ENCODE measurements at regions not wholly inside any gene's neighbourhood (a gene's known extent, or its start where the extent isn't known, plus 50 kb on each side); places are given as distances from the start of the nearest gene placed in this dataset.
"Not testable (repeated sequence)": the region's sequence is repeated elsewhere in the genome, so short reads cannot be mapped to it uniquely, and the experiment has no call there.

DNA sequence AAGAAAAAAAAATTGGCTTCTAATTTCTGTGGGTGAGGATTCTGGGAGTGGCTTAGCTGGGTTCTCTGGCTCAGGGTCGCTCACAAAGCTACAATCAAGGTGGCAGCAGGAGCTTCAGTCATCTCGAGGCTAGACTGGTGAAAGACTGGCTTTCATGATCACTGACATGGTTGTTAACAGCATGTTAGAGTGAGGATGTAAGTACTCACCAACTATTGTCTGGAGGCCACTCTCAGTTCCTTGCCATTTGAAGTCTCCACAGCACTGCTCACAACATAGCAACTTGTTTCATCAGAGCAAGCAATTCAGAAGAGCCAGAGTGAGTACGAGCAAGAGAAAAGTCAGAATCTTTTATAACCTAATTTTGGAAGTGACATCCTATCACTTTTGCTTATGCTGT is 145.7 kb upstream of the PRSS16 start:
- WGBS (ENCODE audit: insufficient coverage, low lambda C conversion rate) = no CpG with 5 or more reads among the region's 3 CpGs
- Histone ChIP-seq H3K27me3 (ENCODE audit: control insufficient read depth, insufficient read depth, low read length) (peaks cover 14% of the 10 kb centered on the region), H3K9me3 (ENCODE audit: control insufficient read depth, low read depth, low read length) (peaks cover 5% of the 10 kb centered on the region), H3K4me1 (ENCODE audit: control insufficient read depth, insufficient read depth, low read length) (peaks cover 3% of the 10 kb centered on the region), H3K4me3 (ENCODE audit: low read length) (no peak overlapping the region), H3K27ac (ENCODE audit: low read length) (no peak overlapping the region), H3K36me3 (ENCODE audit: control insufficient read depth, insufficient read depth, low read length) (no peaks in the 10 kb centered on the region)
- DNase-seq = no peak

DNA sequence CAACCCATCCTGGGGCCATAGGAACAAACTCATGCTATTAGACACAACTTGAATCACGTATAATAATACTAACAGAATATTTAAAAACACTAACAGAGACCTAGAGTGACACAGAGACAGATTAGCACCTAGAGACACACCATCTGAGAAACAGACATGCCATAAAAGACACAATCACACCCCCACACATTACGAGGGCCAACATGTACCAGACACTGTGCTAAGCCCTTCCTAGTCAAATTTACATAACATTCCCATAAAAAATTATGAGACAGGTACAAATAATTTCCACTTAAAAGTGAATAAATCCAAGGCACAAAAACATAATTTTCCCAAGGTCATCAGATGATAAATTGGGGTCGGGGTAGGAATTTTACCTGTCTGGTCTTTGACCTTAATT is 141.1 kb upstream of the PRSS16 start:
- Histone ChIP-seq H3K27ac (ENCODE audit: low read length) (no peak overlapping the region), H3K9me3 (ENCODE audit: control insufficient read depth, low read depth, low read length) (peaks cover 2% of the 10 kb centered on the region), H3K27me3 (ENCODE audit: control insufficient read depth, insufficient read depth, low read length) (no peaks in the 10 kb centered on the region), H3K4me3 (ENCODE audit: low read length) (no peak overlapping the region), H3K36me3 (ENCODE audit: control insufficient read depth, insufficient read depth, low read length) (no peaks in the 10 kb centered on the region), H3K4me1 (ENCODE audit: control insufficient read depth, insufficient read depth, low read length) (no peaks in the 10 kb centered on the region)
- 100% methylated on average over 1 of the region's 3 CpGs for WGBS (ENCODE audit: insufficient coverage, low lambda C conversion rate)
- no peak for DNase-seq

DNA sequence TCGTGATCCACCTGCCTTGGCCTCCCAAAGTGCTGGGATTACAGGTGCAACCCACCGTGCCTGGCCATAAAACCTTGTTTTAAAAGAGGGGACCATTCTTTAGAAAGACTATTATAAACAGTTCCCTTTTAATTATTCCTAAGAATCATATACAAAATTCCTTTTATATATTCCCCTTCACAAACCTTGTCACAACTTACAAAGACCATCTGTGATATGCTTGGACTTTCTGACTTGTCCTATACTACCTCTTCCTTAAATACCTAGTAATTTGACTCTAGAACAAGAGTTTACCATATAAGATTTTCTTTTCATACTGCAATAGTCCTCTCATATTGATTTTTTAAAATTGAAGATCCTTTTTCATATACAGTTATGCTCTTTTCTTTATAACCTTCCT is 135.8 kb upstream of the PRSS16 start:
- no peaks in the 10 kb centered on the region for H3K4me1 ChIP-seq (ENCODE audit: control insufficient read depth, insufficient read depth, low read length)
- WGBS (ENCODE audit: insufficient coverage, low lambda C conversion rate) = no CpG with 5 or more reads among the region's 2 CpGs
- H3K27me3 ChIP-seq (ENCODE audit: control insufficient read depth, insufficient read depth, low read length) = no peaks in the 10 kb centered on the region
- peaks cover 5% of the 10 kb centered on the region for H3K9me3 ChIP-seq (ENCODE audit: control insufficient read depth, low read depth, low read length)
- no peak overlapping the region for H3K27ac ChIP-seq (ENCODE audit: low read length)
- DNase-seq = no peak
- H3K36me3 ChIP-seq (ENCODE audit: control insufficient read depth, insufficient read depth, low read length) = no peaks in the 10 kb centered on the region
- H3K4me3 ChIP-seq (ENCODE audit: low read length) = no peak overlapping the region

DNA sequence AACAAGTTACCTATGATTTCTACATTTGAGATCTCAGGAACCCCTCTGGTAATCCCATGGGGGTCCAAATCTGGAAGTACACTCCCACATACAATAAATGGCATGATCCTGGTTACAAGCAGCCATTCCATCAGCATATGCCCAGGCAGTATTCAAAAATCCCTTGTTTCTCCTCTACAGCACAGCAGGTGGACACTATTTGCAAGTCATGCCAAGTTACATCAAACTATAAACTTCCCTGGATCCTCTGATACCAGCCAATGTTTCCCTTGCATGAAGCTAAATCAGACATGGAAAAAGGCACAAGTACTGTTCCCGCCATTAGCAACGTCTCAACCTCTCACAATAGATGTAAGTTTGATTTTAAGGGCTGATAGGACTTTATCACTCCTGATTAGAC is 134.5 kb upstream of the PRSS16 start:
- no peak overlapping the region for H3K4me3 ChIP-seq (ENCODE audit: low read length)
- H3K27me3 ChIP-seq (ENCODE audit: control insufficient read depth, insufficient read depth, low read length) = no peaks in the 10 kb centered on the region
- H3K4me1 ChIP-seq (ENCODE audit: control insufficient read depth, insufficient read depth, low read length) = no peaks in the 10 kb centered on the region
- DNase-seq = no peak
- H3K27ac ChIP-seq (ENCODE audit: low read length) = no peak overlapping the region
- no peaks in the 10 kb centered on the region for H3K36me3 ChIP-seq (ENCODE audit: control insufficient read depth, insufficient read depth, low read length)
- 100% methylated on average over 2 of the region's 2 CpGs for WGBS (ENCODE audit: insufficient coverage, low lambda C conversion rate)
- H3K9me3 ChIP-seq (ENCODE audit: control insufficient read depth, low read depth, low read length) = peaks cover 5% of the 10 kb centered on the region

DNA sequence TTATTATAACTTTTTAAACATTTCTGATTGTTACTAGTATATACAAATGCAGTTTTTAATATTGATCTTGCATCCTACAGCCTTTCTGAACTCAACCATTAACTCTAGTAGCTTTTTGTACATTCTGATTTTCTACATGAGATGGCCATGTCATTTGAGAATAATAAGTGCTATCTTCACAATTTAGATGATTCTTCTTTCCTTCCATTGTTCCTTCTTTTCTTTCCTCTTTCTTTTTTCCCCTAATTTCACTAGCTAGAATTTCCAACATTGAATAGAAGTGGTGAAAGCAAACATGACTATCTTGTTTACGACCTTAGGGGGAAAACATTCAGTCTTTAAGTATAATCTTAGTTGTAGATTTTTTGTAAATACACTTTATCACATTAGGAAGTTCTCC is 128.2 kb upstream of the PRSS16 start:
- H3K4me1 ChIP-seq (ENCODE audit: control insufficient read depth, insufficient read depth, low read length) = no peaks in the 10 kb centered on the region
- 83% methylated on average over 1 of the region's 1 CpG for WGBS (ENCODE audit: insufficient coverage, low lambda C conversion rate)
- no peaks in the 10 kb centered on the region for H3K27me3 ChIP-seq (ENCODE audit: control insufficient read depth, insufficient read depth, low read length)
- no peak overlapping the region for H3K27ac ChIP-seq (ENCODE audit: low read length)
- H3K9me3 ChIP-seq (ENCODE audit: control insufficient read depth, low read depth, low read length) = no peaks in the 10 kb centered on the region
- DNase-seq = no peak
- H3K4me3 ChIP-seq (ENCODE audit: low read length) = no peak overlapping the region
- no peaks in the 10 kb centered on the region for H3K36me3 ChIP-seq (ENCODE audit: control insufficient read depth, insufficient read depth, low read length)

DNA sequence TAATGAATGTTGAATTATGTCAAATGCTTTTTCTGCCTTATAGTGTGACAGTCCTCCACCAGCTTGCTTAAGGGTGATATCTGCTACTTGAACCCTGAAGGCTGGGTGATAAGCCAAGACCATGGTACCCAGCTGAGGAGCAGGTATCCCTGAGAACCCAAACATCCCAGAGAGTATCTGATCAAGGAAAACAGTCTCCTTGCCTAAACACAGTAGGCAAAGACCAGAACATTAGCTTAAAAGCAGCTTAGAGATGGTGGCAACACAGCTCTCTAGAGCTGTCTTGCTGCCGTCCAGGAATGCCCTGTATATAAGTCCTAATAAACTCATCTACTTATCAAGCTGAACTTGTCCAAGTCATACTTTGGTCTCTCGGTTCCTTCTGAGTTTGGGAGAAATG is 127.7 kb upstream of the PRSS16 start:
- Histone ChIP-seq H3K27ac (ENCODE audit: low read length) (no peak overlapping the region), H3K4me3 (ENCODE audit: low read length) (no peak overlapping the region), H3K9me3 (ENCODE audit: control insufficient read depth, low read depth, low read length) (no peaks in the 10 kb centered on the region), H3K4me1 (ENCODE audit: control insufficient read depth, insufficient read depth, low read length) (no peaks in the 10 kb centered on the region), H3K36me3 (ENCODE audit: control insufficient read depth, insufficient read depth, low read length) (no peaks in the 10 kb centered on the region), H3K27me3 (ENCODE audit: control insufficient read depth, insufficient read depth, low read length) (no peaks in the 10 kb centered on the region)
- no peak for DNase-seq
- WGBS (ENCODE audit: insufficient coverage, low lambda C conversion rate) = 100% methylated on average over 1 of the region's 2 CpGs

DNA sequence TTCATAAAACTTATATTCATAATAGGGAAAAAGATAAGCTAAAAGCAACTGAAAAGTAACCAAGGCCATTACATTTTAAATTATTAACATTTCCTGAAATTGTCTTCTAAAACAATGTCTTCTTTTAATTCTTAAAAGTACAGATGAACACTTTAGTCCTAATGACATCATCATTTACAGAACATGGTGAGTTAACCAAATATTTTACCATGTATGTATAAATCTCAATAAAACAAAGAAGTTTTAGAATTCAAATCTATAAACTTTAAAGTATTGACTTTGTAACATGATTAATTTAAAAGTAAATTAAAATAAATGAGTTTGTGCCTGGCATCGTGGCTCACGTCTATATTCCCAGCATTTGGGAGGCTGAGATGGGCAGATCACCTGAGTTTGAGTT is 125.9 kb upstream of the PRSS16 start:
- H3K4me1 ChIP-seq (ENCODE audit: control insufficient read depth, insufficient read depth, low read length) = no peaks in the 10 kb centered on the region
- no peaks in the 10 kb centered on the region for H3K36me3 ChIP-seq (ENCODE audit: control insufficient read depth, insufficient read depth, low read length)
- no peak for DNase-seq
- no peaks in the 10 kb centered on the region for H3K9me3 ChIP-seq (ENCODE audit: control insufficient read depth, low read depth, low read length)
- H3K27ac ChIP-seq (ENCODE audit: low read length) = no peak overlapping the region
- WGBS (ENCODE audit: insufficient coverage, low lambda C conversion rate) = 100% methylated on average over 2 of the region's 2 CpGs
- no peaks in the 10 kb centered on the region for H3K27me3 ChIP-seq (ENCODE audit: control insufficient read depth, insufficient read depth, low read length)
- H3K4me3 ChIP-seq (ENCODE audit: low read length) = no peak overlapping the region

DNA sequence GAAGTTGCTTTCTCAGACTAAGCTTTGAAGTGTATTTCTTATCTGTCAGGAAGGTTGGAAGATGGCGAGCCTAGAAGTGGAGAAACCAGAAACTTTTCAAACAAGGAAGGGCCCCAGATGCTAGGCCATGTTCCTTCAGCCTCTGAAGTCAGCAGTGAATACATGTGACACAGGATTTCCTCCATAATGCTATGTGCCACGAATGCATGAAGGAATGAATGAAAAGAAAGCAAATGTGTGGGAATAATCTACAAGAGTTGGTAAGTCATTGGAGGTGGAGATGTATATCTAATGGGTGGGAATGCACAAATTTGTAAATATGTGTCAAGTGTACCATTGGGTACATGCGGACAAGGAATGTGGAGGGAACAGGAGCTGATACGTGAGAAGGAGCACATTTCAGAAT is 123.2 kb upstream of the PRSS16 start:
- Histone ChIP-seq H3K36me3 (ENCODE audit: control insufficient read depth, insufficient read depth, low read length) (no peaks in the 10 kb centered on the region), H3K27me3 (ENCODE audit: control insufficient read depth, insufficient read depth, low read length) (no peaks in the 10 kb centered on the region), H3K4me3 (ENCODE audit: low read length) (no peak overlapping the region), H3K27ac (ENCODE audit: low read length) (no peak overlapping the region), H3K4me1 (ENCODE audit: control insufficient read depth, insufficient read depth, low read length) (peaks cover 3% of the 10 kb centered on the region), H3K9me3 (ENCODE audit: control insufficient read depth, low read depth, low read length) (no peaks in the 10 kb centered on the region)
- DNase-seq = no peak
- whole genome bisulfite sequencing (ENCODE audit: insufficient coverage, low lambda C conversion rate) = 83% methylated on average over 4 of the region's 4 CpGs

DNA sequence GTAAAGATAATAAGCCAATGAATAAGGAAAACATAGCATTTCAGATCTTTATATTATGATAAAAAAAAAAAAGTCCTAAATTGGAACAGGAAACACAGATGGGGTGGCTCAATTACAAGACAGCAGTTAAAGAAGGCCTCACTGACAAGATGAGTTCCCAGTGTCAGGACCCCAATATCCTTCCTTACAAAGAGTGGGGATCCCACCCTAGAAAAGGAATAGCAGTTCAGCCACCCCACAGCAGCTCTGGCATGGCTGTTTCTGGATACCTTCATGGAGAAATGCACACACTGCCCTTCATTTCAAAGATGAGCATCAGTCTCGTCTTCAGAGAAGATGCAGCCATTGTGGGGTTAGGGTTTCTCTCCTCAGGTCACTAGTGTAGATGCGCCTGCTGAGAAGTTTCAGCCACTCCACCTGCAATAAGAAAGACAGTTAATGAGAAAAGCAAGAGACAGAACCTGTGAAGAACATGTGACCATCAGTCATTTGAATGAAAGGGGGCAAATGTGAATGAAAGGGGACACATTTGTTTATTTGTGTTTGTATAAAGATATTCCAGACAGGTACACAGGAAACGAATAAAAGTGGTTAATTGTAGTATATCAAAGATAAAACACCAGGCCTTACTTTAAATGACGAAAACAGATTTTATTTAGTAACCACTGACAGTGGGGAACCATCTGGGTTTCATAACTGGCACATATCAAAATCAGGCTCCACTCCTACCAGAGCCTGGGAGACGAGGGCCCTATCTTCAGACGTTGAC is 121.3 kb upstream of the PRSS16 start:
- Histone ChIP-seq H3K36me3 (ENCODE audit: control insufficient read depth, insufficient read depth, low read length) (no peaks in the 10 kb centered on the region), H3K4me1 (ENCODE audit: control insufficient read depth, insufficient read depth, low read length) (peaks cover 6% of the 10 kb centered on the region), H3K4me3 (ENCODE audit: low read length) (no peak overlapping the region), H3K9me3 (ENCODE audit: control insufficient read depth, low read depth, low read length) (no peaks in the 10 kb centered on the region), H3K27ac (ENCODE audit: low read length) (no peak overlapping the region), H3K27me3 (ENCODE audit: control insufficient read depth, insufficient read depth, low read length) (no peaks in the 10 kb centered on the region)
- no peak for DNase-seq
- 100% methylated on average over 2 of the region's 6 CpGs for WGBS (ENCODE audit: insufficient coverage, low lambda C conversion rate)

DNA sequence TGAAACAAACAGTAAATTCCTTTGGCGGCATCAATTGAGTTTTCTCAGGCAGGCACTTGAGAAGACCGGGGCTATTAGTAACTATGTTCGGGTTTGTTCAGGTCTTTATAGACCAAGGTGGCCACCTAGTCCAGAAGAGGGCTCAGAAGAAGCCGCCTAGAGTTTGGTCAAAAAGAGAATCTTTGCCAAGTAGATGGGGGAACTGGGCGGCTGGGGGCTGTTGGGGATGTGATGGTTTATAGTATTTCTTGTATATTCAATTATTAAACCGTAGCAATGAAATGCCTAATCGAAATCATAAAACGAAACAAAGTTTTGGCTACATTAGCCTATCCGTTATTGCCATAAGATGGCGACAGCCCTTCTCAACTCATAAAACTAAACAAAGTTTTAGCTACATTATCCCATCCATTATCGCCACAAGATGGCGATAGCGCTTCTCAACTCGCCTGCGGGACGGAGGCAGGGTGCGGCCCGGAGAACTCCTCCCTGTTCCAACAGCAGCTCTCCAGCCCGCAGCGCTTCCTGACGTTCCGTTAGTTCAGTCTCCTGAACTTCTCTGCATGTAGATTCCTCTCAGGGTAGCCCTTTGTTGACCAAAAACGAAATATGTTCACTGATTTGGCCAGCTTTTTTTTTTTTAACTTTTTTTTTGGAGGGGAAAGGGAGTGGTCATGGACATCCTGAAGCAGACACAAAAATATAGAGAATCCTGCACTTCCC is 120.5 kb upstream of the PRSS16 start:
- H3K9me3 ChIP-seq (ENCODE audit: control insufficient read depth, low read depth, low read length) = no peaks in the 10 kb centered on the region
- no peaks in the 10 kb centered on the region for H3K27me3 ChIP-seq (ENCODE audit: control insufficient read depth, insufficient read depth, low read length)
- DNase-seq = peak; percentile 90 to 93
- H3K4me1 ChIP-seq (ENCODE audit: control insufficient read depth, insufficient read depth, low read length) = peaks cover 6% of the 10 kb centered on the region
- no peaks in the 10 kb centered on the region for H3K36me3 ChIP-seq (ENCODE audit: control insufficient read depth, insufficient read depth, low read length)
- H3K27ac ChIP-seq (ENCODE audit: low read length) = no peak overlapping the region
- no CpG with 5 or more reads among the region's 23 CpGs for WGBS (ENCODE audit: insufficient coverage, low lambda C conversion rate)
- peak overlapping the region; percentile 27 for H3K4me3 ChIP-seq (ENCODE audit: low read length)

DNA sequence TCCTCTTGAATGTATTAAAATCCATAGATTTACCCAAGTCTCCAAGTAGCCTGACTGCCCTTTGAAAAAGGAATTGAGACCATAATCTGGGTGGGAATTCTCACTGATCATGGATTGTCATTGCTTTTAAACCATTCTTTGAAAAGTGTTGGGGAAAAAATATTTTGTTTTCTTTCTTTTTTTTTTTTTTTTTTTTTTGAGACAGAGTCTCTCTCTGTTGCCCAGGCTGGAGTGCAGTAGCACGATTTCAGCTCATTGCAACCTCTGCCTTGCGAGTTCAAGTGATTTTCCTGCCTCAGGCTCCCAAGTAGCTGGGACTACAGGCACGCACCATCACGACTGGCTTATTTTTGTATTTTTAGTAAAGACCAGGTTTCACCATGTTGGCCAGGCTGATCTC is 119.6 kb upstream of the PRSS16 start:
- H3K36me3 ChIP-seq (ENCODE audit: control insufficient read depth, insufficient read depth, low read length); H3K4me1 ChIP-seq (ENCODE audit: control insufficient read depth, insufficient read depth, low read length); H3K4me3 ChIP-seq (ENCODE audit: low read length); H3K27ac ChIP-seq (ENCODE audit: low read length); H3K9me3 ChIP-seq (ENCODE audit: control insufficient read depth, low read depth, low read length); H3K27me3 ChIP-seq (ENCODE audit: control insufficient read depth, insufficient read depth, low read length); DNase-seq: not testable (repeated sequence)
- no CpG with 5 or more reads among the region's 4 CpGs for WGBS (ENCODE audit: insufficient coverage, low lambda C conversion rate)

Data from large intestine (tissue), 3 donors.